Activated CD8-positive, alpha-beta memory T cell treated with anti-CD3 and anti-CD28 coated beads, Interleukin-2, amount 50 U/mL, for 24 hours (primary cell): ENCODE measurements at regions not wholly inside any gene's neighbourhood (a gene's known extent, or its start where the extent isn't known, plus 50 kb on each side); places are given as distances from the start of the nearest gene placed in this dataset.

Source experiments
- DNase-seq: peaks from one replicate; pipeline ENCODE4 v3.0.0-alpha.2; 2020; ENCODE audit errors: extremely low read depth

- no peak for DNase-seq
These were observed 321.9 kb upstream of the RASGRP1 start for GRCh38 chr15:38886315-38887163.

- DNase-seq, result no peak
These were observed 324.1 kb upstream of the RASGRP1 start for GRCh38 chr15:38888701-38889221.

DNA sequence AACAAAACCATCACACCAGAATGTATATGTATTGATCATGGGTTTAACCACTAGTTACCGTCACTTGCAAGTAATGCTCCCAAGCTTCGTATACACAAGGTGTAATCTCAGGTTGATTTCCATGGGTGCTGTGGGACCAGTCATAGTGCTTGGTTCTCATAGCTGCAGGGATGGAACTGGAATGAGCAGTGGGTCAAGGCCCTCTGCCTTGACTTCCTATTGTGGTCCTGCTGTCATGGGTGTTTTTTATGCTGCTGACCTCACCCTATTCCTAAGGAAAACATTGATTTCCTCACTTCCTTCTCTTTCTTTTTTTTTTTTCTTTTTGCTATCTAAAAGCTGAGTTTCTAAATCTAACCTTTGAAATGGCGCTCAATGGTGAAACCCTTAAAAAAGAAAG, 325.6 kb upstream of the RASGRP1 start:
- DNase-seq, result no peak

DNA sequence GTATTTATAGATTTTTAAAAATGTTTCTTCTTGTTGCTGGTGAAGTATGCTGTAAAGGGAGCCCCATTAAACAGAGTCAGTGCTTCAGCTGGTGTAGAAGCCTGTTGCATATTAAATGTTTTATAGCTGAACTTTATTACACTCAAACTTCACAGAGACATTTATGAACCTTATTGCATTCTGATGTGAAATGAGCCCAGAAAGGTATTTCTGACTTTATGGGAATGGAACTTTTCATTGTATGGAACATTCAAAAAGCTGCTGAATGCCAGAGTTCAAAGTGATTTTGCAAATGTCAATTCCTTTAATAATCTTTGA, 329.3 kb upstream of the RASGRP1 start:
- no peak for DNase-seq

DNA sequence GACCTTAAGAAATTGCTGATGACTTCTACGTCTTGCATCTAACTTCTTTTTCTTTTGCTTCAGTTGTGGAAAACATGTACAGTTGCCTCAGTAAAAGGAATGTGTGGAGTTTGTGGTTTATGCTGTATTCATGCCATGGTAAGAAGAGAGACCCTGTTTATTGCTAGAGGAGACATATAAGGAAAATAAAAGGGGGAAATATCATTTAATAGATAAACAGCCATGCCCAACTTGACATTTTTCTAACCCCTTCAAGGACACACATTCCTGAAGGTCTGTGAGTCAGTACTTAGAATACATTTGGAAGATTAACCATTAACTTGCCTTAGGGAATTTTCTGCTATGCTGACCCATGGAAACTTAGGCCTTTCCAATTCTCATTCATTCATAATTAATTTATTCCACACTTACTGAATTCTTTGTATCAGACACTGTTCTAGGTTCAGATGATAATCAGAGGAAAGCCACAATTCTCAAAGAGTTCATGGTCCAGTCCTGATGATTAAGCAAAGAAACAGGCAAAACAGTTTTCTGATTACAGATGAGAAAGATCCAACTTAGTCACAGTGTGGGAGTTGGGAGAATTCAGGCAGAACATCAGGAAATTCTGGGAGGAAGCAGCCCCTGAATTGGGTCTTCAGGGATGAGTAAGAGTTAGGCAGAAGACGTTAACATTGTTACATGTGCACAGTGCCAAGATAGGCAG, 329.8 kb upstream of the RASGRP1 start:
- DNase-seq, result no peak

- DNase-seq, result no peak
These were observed 331.0 kb upstream of the RASGRP1 start for GRCh38 chr15:38895326-38896255.

DNA sequence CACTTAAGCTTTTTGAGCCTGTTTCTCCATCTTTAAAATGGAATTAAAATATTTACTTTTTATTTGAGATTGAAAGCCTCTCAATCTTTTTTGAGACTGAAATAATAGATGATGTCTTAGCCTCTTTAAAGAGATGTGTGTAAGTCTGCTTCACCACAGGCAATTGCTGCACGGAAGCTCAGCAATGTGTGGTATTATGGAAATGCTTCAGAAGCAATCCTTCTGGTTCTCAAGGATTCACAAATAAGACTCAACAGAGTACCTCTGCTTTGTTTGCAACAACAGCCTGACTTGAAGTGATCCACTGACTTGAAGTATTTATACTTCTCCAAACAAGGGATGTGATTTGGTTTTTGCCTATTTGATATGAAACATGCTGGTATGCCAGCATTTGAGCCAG, 332.0 kb upstream of the RASGRP1 start:
- no peak for DNase-seq

DNA sequence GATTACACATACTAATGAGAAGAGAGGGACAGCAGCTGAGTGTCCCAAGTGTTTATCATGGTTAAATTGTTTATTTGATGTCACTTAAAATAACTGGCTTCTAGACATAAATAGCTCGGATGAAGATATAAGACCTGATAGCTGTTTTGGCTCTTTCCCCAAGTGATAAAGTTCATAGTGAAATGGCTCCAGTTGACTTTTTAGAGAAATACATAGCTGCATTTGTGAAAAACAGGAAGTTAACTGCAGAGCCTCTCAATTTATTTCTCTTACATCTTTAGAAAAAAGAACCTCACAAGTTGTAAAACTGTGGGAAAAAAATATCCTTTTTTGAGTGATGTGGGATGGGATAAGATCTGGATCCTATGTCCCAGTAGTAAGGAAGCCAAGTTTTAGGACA, 332.9 kb upstream of the RASGRP1 start:
- DNase-seq, result no peak

GRCh38 chr15:38898236-38898635, 333.6 kb upstream of the RASGRP1 start:
- no peak for DNase-seq

GRCh38 chr15:38899300-38899699, 334.7 kb upstream of the RASGRP1 start:
- DNase-seq, result no peak

DNA sequence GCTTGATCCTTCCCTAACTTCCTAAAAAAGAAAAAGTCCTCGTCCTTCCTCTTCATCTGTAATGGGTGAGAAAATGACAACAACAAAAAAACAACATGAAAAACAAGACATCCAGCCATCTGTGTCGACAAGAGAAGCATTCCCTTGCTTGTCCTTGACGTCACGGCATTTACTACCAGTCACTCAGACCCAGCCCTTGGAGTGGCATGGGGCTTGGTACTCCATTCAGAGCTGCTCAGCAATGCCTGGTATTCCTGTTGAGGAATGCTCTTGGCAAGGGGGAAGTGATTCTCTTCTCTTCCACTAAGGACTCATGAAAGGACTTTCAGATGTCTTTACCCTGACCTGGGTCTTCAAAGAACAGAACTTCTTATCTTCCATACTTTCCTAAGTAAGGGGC, 339.7 kb upstream of the RASGRP1 start:
- no peak for DNase-seq

DNA sequence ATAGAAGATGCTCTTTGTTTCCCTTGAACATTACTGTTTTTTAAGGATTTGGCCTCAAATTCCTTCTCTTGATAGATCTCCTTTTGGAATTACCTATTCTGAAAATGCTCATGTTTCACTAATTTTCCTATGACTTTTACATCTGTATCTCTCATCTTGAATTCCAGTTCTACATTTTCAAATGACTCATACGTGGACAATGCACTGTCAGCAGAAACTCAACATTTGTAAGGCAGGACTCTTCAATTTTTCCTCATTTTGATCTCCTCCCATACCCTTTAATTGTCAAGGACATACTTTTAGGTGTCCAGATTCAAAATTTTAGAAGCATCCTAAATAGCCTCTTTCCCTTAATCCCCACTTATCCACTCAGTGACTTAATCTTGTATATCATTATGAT, 341.0 kb upstream of the RASGRP1 start:
- DNase-seq, result no peak

GRCh38 chr15:38920966-38921365, 356.4 kb upstream of the RASGRP1 start:
- DNase-seq, result no peak

DNA sequence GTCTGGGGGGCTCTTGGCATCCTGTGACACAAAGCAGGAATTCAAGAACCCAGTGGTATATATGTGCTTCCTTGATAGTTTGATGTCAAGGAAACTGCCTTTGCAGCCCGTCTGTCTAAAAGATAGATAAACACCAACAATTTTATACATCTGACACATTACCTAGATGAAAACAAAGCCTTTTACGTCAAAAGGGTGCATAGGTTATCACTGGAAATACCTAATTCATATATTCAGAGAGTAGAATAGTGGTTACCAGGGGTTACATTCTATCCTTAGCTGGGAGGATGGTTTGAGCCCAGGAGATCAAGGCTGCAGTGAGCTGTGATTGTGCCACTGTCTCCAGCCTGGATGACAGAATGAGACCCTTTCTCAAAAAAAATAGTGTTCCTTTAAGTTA, 356.9 kb upstream of the RASGRP1 start:
- no peak for DNase-seq

GRCh38 chr15:38928431-38928830, 363.8 kb upstream of the RASGRP1 start:
- DNase-seq, result no peak

GRCh38 chr15:38930851-38931572, 366.4 kb upstream of the RASGRP1 start:
- DNase-seq, result no peak

DNA sequence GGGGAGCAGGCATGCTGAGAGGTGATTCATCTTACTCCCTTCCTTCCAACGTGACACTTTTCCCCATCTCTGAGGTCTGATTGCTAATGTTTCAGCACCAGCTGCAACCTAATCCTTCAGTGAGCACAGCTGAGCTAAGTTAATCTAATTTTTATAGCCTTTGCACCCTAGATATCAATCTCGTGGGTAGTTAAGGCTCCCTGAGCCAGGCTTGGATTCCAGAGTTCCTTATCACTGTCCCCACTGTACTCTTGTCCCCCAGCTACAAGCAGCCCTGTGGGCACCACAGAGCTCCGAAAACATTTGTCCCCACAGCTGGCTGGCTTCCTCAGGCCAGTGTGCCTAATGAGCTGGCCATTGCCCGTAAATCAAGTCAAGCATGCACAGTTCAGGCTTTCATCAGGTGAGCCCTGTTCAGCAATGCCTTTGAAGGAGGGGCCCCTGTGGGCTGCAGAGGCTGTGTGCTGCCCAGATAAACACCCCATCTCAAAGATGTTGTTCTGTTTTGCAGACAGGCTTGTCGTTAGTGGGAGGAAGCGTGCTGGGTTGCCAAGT, 376.9 kb upstream of the RASGRP1 start:
- no peak for DNase-seq

DNA sequence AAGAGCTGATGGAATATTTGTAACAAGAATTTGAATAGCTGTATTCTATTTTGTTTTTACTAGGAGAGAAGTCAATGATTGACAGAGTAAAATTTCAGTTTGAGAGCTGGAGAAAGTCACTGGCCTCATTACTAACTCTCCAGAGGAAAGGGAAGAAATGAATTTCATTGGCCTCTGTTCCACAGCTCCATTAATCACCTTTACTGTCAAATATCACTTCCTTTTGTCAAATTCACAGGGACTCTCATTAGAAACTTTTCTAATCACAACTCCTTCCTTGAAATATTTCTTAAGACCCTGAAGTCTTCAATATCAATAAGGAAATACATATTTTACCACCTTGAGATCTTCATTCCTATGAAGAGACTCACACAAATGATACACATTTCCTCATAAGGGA, 379.9 kb upstream of the RASGRP1 start:
- no peak for DNase-seq

- DNase-seq, result no peak
These were observed 381.1 kb upstream of the RASGRP1 start for GRCh38 chr15:38945551-38946298.

DNA sequence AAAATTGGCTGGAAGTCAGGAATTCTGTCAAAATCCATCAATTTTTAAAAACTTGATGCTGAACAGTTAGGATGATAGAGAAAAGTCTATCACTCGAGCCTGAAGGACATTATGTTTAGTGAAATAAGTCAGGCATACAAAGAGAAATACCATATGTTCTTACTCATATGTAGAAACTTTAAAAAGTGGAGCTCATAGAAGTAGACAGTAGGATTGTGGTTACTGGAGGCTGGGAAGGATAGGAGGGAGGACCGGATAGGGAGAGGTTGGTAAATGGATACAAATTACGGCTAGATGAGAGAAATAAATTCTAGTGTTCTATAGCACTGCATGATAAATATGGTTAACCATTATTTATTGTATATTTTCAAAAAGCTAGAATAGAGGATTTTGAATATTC, 389.5 kb upstream of the RASGRP1 start:
- DNase-seq, result no peak
